GM19463 (cell line): ENCODE measurements at regions not wholly inside any gene's neighbourhood (a gene's known extent, or its start where the extent isn't known, plus 50 kb on each side); places are given as distances from the start of the nearest gene placed in this dataset.

Experiments
- ATAC-seq: cut with Tn5 transposase; IDR thresholded peaks from one replicate; pipeline ENCODE4 v1.9.1; 2021; ENCODE audit warnings: mild to moderate bottlenecking, moderate library complexity; ENCODE audit not compliant: unreplicated experiment

GRCh38 chr12:29086325-29087271 lies 62.5 kb upstream of the FAR2 start:
- peak; percentile 46 for ATAC-seq

- no peak for ATAC-seq
Measured at GRCh38 chr12:29088611-29089219, 60.4 kb upstream of the FAR2 start.
